ENCODE measurements at regions not wholly inside any gene's neighbourhood (a gene's known extent, or its start where the extent isn't known, plus 50 kb on each side); places are given as distances from the start of the nearest gene placed in this dataset.

GRCh38 chr6:1001655-1002349 is 308.9 kb upstream of the EXOC2 start (continued):
- TF ChIP-seq SUZ12 (IDR thresholded peaks at IDR 0.05; ENCODE audit: unreplicated experiment) (no peak), ZNF274 (IDR thresholded peaks at IDR 0.05; ENCODE audit: insufficient read depth, insufficient read length) (no peak), ZBTB40 (IDR thresholded peaks at IDR 0.05; ENCODE audit: borderline replicate concordance) (no peak), PAX5 (IDR thresholded peaks at IDR 0.05; ENCODE audit: borderline replicate concordance, low read depth, low read length) (peak; percentile 89; the same call in 1 of the 2 replicates), ZNF217 (IDR thresholded peaks at IDR 0.05) (no peak), CBFB (IDR thresholded peaks at IDR 0.05; ENCODE audit: low read depth) (no peak; the same call in 1 of the 2 replicates), HDGF (IDR thresholded peaks at IDR 0.05) (no peak), CHD2 (IDR thresholded peaks at IDR 0.05; ENCODE audit: borderline replicate concordance, low read depth, low read length) (no peak), SKIL (IDR thresholded peaks at IDR 0.05; ENCODE audit: low read depth, poor library complexity, severe bottlenecking) (no peak), BHLHE40 (IDR thresholded peaks at IDR 0.05; ENCODE audit: borderline replicate concordance in 1 of 2, low read depth in 2 of 2, low read length in 1 of 2) (peak in 1 of 2 experiments; percentile 15; a peak in 2 of 4 replicates), JUNB (IDR thresholded peaks at IDR 0.05) (peak; percentile 58), ELK1 (IDR thresholded peaks at IDR 0.05; ENCODE audit: low read depth, low read length) (no peak), BCLAF1 (IDR thresholded peaks at IDR 0.05) (no peak), SIX5 (IDR thresholded peaks at IDR 0.05; ENCODE audit: low read depth, low read length, severe bottlenecking) (no peak), POU2F2 (IDR thresholded peaks at IDR 0.05; ENCODE audit: borderline replicate concordance, low read depth, low read length) (no peak; the same call in 2 of the 3 replicates), NR2C2 (IDR thresholded peaks at IDR 0.05; ENCODE audit: borderline replicate concordance, control insufficient read depth, insufficient read length, low read depth) (no peak), PAX8 (IDR thresholded peaks at IDR 0.05) (no peak), IKZF1 (conservative IDR thresholded peaks at IDR 0.05) (no peak)

Data from GM12878 (cell line).